Kidney glomerular epithelial cell (primary cell): ENCODE measurements at regions not wholly inside any gene's neighbourhood (a gene's known extent, or its start where the extent isn't known, plus 50 kb on each side); places are given as distances from the start of the nearest gene placed in this dataset.
A peak's percentile ranks its signal among the peaks of the same experiment; 100 is the strongest.
"Not testable (repeated sequence)": the region's sequence is repeated elsewhere in the genome, so short reads cannot be mapped to it uniquely, and the experiment has no call there.

Experiments used
- DNase-seq: peaks from one replicate; lab custom pipeline; 2025; lab: John Stamatoyannopoulos, UW

DNA sequence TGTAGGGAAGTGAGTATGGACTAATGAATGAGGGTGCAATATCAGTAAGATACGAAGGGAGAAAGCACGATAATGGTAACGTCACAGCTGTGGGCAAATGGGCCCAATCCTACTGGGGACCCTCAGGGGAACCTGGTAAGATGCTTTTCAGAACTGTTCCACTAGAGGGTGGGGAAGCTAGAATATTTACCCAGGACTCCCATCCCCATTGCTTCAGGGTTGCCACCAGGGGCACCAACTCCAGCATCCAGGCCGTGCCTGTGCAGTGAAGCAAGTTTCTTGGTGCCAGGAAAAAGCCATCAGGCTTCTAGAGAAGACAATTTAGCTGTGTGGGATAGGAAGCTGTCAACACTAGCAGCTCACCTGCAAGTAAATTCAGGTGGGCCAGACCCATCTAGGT is 409.3 kb downstream of the AGTPBP1 start:
- no peak for DNase-seq

DNA sequence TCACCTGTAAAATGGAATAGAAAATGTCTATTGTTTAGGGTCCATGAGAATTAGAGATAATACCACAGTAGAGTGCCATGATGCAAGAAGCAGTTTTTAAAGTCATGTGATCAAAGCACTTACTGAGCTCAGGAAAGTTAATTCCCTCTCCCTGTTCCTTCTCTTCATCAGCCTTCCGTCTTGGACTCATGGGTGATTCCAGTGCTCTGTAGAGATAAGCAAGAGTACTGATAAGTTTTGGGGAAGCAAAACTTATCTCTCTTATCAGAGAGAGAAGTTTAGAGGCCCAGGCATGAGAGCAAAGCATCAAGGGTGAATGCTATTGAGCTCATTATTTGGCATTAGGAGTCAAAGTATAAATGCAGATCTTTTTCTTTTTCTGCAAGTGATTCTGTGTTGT is 410.1 kb downstream of the AGTPBP1 start:
- peak; percentile 40 for DNase-seq

GRCh38 chr9:85322592-85322991 is 419.2 kb downstream of the AGTPBP1 start:
- no peak for DNase-seq

- DNase-seq, result peak; percentile 83
Observed at GRCh38 chr9:85321561-85321960, 420.2 kb downstream of the AGTPBP1 start.

- DNase-seq, result no peak
Observed at GRCh38 chr9:85319936-85320656, 421.7 kb downstream of the AGTPBP1 start.

GRCh38 chr9:85315535-85315934 is 426.2 kb downstream of the AGTPBP1 start:
- DNase-seq, result not testable (repeated sequence)

GRCh38 chr9:85310573-85310972 is 431.2 kb downstream of the AGTPBP1 start:
- no peak for DNase-seq

DNA sequence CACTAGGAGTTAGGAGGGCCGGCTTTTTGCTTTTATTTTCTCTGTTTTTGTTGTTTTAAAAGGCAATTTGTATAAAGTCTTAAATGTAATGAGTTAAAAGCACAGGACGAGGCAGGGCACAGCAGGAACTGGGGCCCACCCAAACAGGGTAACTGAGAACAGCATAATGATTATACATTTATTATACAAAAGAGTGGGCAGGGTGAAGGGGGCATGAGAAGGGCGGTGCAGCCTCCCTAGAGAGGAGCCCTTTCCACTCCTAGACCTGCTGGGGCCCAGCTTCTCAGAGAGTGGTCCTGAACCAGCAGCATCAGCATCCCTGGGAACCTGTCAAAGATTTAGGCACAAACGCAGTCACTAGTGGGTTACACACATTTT is 438.0 kb downstream of the AGTPBP1 start:
- DNase-seq, result no peak

- no peak for DNase-seq
Observed at GRCh38 chr9:85302938-85303756, 438.6 kb downstream of the AGTPBP1 start.

DNA sequence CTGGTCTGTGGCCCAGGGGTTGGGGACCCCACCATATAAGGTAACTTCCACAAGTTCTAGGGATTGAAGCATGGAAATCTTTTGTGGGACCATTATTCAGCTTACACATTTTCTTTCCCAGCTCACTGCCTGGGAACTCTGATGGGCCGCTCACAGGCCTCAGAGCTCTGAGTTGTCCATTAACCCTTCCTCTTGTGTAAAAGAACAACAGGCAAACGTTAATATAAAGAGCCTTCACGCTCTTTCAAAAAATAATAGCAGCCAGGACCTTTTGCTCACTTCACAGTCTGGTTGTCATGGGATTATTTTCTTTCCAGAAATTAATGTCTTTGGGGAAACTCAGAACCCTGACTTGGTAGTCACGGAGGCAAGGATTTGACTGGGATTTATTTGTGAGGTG is 443.3 kb downstream of the AGTPBP1 start:
- no peak for DNase-seq

DNA sequence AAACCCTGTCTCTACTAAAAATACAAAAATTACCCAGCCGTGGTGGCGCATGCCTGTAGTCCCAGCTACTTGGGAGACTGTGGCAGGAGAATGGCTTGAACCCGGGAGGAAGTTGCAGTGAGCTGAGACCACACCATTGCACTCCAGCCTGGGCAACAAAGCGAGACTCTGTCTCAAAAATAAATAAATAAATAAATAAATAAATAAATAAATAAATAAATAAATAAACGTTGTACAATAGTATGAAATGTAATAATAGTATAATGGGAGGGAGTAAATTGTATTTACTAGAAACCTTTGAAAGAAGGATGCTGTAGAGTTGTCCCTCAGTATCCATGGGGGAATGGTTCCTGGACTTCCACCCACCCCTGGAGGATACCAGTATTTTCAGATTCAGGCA is 446.5 kb downstream of the AGTPBP1 start:
- not testable (repeated sequence) for DNase-seq

DNA sequence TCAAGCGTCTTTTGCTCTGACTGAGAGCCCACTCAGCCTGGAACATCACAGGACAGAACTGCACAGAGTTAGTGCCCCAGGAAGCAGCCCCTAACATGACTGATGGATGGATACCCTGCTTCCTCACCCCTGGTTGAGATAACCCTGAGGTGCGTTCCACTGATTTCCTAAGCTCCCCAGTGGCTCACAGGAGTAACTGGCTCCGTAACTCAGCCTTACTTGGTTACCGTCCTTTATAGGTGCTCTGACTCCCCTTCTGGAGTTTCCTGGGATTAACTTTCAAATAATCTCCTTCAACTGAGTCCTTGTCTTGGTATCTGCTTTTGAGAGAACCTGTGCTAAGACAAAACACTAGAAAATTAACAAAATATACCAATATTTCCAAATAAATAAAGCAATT is 449.5 kb downstream of the AGTPBP1 start:
- DNase-seq, result no peak

- no peak for DNase-seq
Observed at GRCh38 chr9:85291266-85291665, 450.5 kb downstream of the AGTPBP1 start.

GRCh38 chr9:85290019-85290418 is 451.7 kb downstream of the AGTPBP1 start:
- no peak for DNase-seq

DNA sequence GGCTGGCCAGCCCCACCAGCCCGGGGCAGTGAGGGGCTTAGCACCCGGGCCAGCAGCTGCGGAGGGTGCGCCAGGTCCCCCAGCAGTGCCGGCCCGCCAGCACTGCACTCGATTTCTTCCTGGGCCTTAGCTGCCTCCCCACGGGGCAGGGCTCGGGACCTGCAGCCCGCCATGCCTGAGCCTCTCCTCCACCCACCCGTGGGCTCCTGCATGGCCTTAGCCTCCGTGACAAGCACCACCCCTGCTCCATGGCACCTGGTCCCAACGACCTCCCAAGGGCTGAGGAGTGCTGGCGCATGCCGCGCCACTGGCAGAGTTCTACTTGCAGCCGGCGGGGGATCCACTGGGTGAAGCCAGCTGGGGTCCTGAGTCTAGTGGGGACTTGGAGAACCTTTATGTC is 452.6 kb downstream of the AGTPBP1 start:
- DNase-seq, result no peak

GRCh38 chr9:85283421-85283820 is 458.3 kb downstream of the AGTPBP1 start:
- no peak for DNase-seq

- DNase-seq, result no peak
Observed at GRCh38 chr9:85278769-85279168, 463.0 kb downstream of the AGTPBP1 start.

- no peak for DNase-seq
Observed at GRCh38 chr9:85276741-85277140, 465.0 kb downstream of the AGTPBP1 start.

- no peak for DNase-seq
Observed at GRCh38 chr9:85269811-85270210, 471.9 kb downstream of the AGTPBP1 start.

DNA sequence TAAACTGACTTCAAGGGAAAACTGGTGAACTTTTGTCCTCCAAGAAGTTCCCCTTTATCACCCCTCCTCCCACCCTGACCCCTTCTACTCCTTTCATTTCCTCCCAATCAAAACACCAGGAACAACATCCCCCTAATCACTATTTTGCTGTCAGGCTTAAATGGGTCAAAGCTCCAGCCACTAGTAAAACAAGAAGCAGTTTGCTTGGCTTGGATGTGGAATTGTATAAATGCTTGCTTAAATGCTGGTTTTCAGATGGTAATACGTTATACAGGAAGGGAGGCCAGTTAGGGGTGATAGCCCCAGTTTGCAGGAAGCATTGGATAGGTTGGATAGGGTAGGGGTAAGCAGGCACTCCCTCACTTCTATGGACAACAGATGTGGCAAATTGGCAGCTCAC is 473.6 kb downstream of the AGTPBP1 start:
- DNase-seq, result no peak

DNA sequence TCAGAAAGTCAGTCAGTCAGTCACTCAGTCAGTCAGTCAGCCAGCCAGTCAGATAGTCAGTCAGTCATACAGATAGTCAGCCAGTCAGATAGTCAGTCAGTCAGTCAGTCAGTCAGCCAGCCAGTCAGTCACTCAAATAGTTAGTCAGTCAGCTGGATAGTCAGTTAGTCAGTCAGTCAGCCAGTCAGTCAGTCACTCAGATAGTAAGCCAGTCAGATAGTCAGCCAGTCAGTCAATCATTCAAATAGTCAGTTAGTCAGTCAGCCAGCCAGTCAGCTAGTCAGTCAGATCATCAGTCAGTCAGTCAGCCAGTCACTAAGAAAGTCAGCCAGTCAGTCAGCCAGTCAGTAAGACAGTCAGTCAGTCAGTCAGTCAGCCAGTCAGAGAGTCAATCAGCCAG is 477.1 kb downstream of the AGTPBP1 start:
- DNase-seq, result no peak

- DNase-seq, result no peak
Observed at GRCh38 chr9:85263288-85263687, 478.5 kb downstream of the AGTPBP1 start.

- peak; percentile 37 for DNase-seq
Observed at GRCh38 chr9:85262333-85262732, 479.4 kb downstream of the AGTPBP1 start.
